ENCODE measurements at regions not wholly inside any gene's neighbourhood (a gene's known extent, or its start where the extent isn't known, plus 50 kb on each side); places are given as distances from the start of the nearest gene placed in this dataset.
"Not testable (repeated sequence)": the region's sequence is repeated elsewhere in the genome, so short reads cannot be mapped to it uniquely, and the experiment has no call there.

- H3K4me1 ChIP-seq (replicated peaks in 1 of 2), result peaks cover 48 to 52% of the 10 kb centered on the region in 2 donors
- H3K27ac ChIP-seq, result no peak overlapping the region
- WGBS, 10 experiments, result 0 to 100% methylated on average over 1 of the region's 4 CpGs; no CpG with 5 or more reads in 8 of the 10 experiments
- ATAC-seq (replicated peaks in 6 of 8), result no peak
- no peak overlapping the region for H3K4me3 ChIP-seq
- in situ Hi-C loops (cut with MboI; ENCODE audit: low pct_unique_long_range_greater_than_20kb in 2 of 9, low sequenced_read_pairs in 9 of 9, unreplicated experiment in 9 of 9), result no loop called here
Measured at GRCh38 chr6:21752054-21752811, 158.7 kb downstream of the SOX4 start.

GRCh38 chr6:21753241-21754108 lies 159.9 kb downstream of the SOX4 start:
- in situ Hi-C loops (cut with MboI; ENCODE audit: low pct_unique_long_range_greater_than_20kb in 2 of 9, low sequenced_read_pairs in 9 of 9, unreplicated experiment in 9 of 9), result no loop called here
- Histone ChIP-seq H3K27ac (no peak overlapping the region), H3K4me3 (no peak overlapping the region), H3K4me1 (replicated peaks in 1 of 2) (peaks cover 37 to 40% of the 10 kb centered on the region in 2 donors)
- WGBS, 10 experiments, result 40 to 87% (median 71%) methylated on average over 1 to 11 of the region's 11 CpGs
- peak in 5 of 8 experiments; percentile 17 to 68 (median 24) for ATAC-seq (replicated peaks in 6 of 8)

DNA sequence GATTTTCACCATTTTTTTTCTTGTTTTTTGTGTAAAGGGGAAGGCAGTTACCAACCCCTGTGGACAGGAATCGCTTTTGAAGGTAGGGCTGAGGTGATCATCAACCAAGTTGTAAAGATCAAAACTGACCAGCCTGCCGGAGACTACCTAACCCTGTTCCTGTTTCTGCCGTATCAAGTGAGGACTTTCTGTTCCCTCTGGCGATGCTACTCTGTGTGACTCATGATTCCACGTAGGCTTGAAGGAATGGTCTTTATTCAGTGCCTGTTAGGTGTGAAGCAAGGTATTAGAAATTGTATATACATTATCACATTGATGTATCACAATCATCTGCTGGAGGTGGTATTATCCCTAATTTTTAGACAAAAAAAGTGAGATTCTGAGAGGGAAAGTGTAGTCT lies 161.3 kb downstream of the SOX4 start:
- ATAC-seq (replicated peaks in 6 of 8), result peak in 1 of 8 experiments; percentile 64
- in situ Hi-C loops (cut with MboI; ENCODE audit: low pct_unique_long_range_greater_than_20kb in 2 of 9, low sequenced_read_pairs in 9 of 9, unreplicated experiment in 9 of 9), result no loop called here
- no peak overlapping the region for H3K4me3 ChIP-seq
- 61 to 100% (median 92%) methylated on average over 1 to 5 of the region's 5 CpGs; no CpG with 5 or more reads in 2 of the 10 experiments for WGBS, 10 experiments
- no peak overlapping the region for H3K27ac ChIP-seq
- H3K4me1 ChIP-seq (replicated peaks in 1 of 2), result peaks cover 26% of the 10 kb centered on the region in 2 donors

- no peak overlapping the region for H3K4me3 ChIP-seq
- ATAC-seq (replicated peaks in 6 of 8), result no peak
- 58 to 100% (median 89%) methylated on average over 1 to 4 of the region's 4 CpGs for WGBS, 10 experiments
- H3K27ac ChIP-seq, result no peak overlapping the region
- in situ Hi-C loops (cut with MboI; ENCODE audit: low pct_unique_long_range_greater_than_20kb in 2 of 9, low sequenced_read_pairs in 9 of 9, unreplicated experiment in 9 of 9), result no loop called here
- H3K4me1 ChIP-seq (replicated peaks in 1 of 2), result peaks cover 10 to 14% of the 10 kb centered on the region in 2 donors
Measured at GRCh38 chr6:21756487-21756886, 162.9 kb downstream of the SOX4 start.

GRCh38 chr6:21757392-21757791 lies 163.8 kb downstream of the SOX4 start:
- in situ Hi-C loops (cut with MboI; ENCODE audit: low pct_unique_long_range_greater_than_20kb in 2 of 9, low sequenced_read_pairs in 9 of 9, unreplicated experiment in 9 of 9); H3K27ac ChIP-seq; H3K4me3 ChIP-seq; H3K4me1 ChIP-seq (replicated peaks in 1 of 2); ATAC-seq (replicated peaks in 6 of 8): not testable (repeated sequence)
- 60 to 100% (median 90%) methylated on average over 1 to 8 of the region's 10 CpGs; no CpG with 5 or more reads in 3 of the 10 experiments for WGBS, 10 experiments

DNA sequence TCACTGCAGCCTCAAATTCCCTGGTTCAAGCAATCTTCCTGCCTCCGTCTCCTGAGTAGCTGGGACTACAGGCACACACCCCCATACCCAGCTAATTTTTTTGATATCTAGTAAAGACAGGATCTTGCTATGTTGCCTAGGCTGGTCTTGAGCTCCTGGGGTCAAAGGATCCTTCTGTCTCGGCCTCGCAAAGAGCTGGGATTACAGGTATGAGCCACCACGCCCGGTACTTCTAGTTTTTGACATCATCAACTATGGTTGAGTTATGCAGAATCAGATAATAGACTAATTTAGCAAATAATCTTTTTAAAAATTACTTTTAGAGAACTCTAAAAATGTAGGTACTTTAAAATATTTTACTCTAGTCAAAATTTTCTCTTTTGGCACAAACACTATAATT lies 166.2 kb downstream of the SOX4 start:
- ATAC-seq (replicated peaks in 6 of 8), result no peak

GRCh38 chr6:21761053-21761730 lies 167.6 kb downstream of the SOX4 start:
- 67 to 100% (median 85%) methylated on average over 2 to 3 of the region's 41 CpGs; no CpG with 5 or more reads in 6 of the 10 experiments for WGBS, 10 experiments
- ATAC-seq (replicated peaks in 6 of 8); in situ Hi-C loops (cut with MboI; ENCODE audit: low pct_unique_long_range_greater_than_20kb in 2 of 9, low sequenced_read_pairs in 9 of 9, unreplicated experiment in 9 of 9): not testable (repeated sequence)

More for the DNA sequence above, 166.2 kb downstream of the SOX4 start:
- Histone ChIP-seq H3K4me1 (replicated peaks in 1 of 2) (no peaks in the 10 kb centered on the region), H3K4me3 (no peak overlapping the region), H3K27ac (no peak overlapping the region)
- 91 to 100% (median 99%) methylated on average over 1 to 5 of the region's 5 CpGs; no CpG with 5 or more reads in 2 of the 10 experiments for WGBS, 10 experiments
- in situ Hi-C loops (cut with MboI; ENCODE audit: low pct_unique_long_range_greater_than_20kb in 2 of 9, low sequenced_read_pairs in 9 of 9, unreplicated experiment in 9 of 9), result no loop called here

DNA sequence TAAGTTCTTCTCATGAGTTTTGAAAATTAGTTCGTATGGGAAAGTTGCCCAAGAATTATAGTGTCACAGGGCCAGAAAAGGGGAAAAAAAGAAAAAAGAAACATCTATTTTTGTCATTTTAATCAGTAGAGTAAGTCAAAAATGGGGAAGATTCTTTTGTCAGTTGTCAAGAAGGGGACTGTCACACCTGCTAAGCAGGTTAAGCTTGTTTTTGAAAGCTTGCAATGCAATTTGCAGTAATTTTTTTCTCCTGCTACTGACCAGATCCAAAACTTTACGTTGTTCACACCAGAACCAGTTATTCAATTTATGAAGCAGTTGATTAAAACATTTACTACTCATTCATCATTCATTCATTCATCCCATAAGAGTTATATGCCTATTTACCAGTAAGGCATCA lies 171.4 kb downstream of the SOX4 start:
- Histone ChIP-seq H3K4me3 (no peak overlapping the region), H3K4me1 (replicated peaks in 1 of 2) (peaks cover 9% of the 10 kb centered on the region in 2 donors), H3K27ac (no peak overlapping the region)
- no peak for ATAC-seq (replicated peaks in 6 of 8)
- WGBS, 10 experiments, result 41 to 100% (median 89%) methylated on average over 1 to 2 of the region's 2 CpGs; no CpG with 5 or more reads in 2 of the 10 experiments
- in situ Hi-C loops (cut with MboI; ENCODE audit: low pct_unique_long_range_greater_than_20kb in 2 of 9, low sequenced_read_pairs in 9 of 9, unreplicated experiment in 9 of 9), result no loop called here

More at GRCh38 chr6:21761053-21761730, 167.6 kb downstream of the SOX4 start:
- H3K27ac ChIP-seq; H3K4me3 ChIP-seq; H3K4me1 ChIP-seq (replicated peaks in 1 of 2): not testable (repeated sequence)

DNA sequence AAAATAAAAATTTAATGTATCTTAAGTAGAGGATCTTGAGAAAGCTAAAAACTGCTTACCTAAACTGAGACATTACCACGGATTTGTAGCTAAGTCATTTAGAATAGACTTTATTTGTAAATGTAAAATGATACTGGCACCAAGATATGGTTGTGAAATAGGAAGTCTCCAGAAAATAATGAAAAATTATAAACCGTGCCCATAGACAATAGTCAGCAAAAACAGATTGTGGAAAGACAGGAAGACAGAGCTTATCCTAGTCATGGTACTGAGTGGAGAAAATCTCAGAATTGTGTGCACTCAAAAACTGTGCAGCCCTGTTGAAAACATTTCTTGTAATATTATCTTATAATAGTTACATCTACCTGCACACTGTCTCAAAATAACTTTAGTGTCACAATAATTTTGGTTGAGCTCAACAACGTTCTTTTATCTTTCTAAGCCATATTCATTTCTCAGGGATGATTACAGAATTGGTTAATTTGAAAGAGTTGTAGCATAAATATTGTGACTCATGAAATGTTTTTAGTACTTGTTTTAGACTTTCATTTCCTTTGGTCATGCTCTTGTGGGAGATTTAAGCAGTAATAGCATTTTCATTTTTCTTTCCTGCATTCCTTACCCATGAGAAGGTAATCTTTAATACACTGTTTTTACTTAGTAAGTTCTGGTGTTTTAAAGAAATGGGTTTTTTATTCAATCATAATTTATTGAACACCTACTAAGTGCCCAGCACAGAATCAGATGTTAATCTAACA lies 174.5 kb downstream of the SOX4 start:
- peaks cover 30 to 34% of the 10 kb centered on the region in 2 donors for H3K4me1 ChIP-seq (replicated peaks in 1 of 2)
- no peak for ATAC-seq (replicated peaks in 6 of 8)
- WGBS, 10 experiments, result 17 to 100% (median 85%) methylated on average over 3 of the region's 3 CpGs; no CpG with 5 or more reads in 1 of the 10 experiments
- no peak overlapping the region for H3K27ac ChIP-seq
- in situ Hi-C loops (cut with MboI; ENCODE audit: low pct_unique_long_range_greater_than_20kb in 2 of 9, low sequenced_read_pairs in 9 of 9, unreplicated experiment in 9 of 9), result no loop called here
- no peak overlapping the region for H3K4me3 ChIP-seq

DNA sequence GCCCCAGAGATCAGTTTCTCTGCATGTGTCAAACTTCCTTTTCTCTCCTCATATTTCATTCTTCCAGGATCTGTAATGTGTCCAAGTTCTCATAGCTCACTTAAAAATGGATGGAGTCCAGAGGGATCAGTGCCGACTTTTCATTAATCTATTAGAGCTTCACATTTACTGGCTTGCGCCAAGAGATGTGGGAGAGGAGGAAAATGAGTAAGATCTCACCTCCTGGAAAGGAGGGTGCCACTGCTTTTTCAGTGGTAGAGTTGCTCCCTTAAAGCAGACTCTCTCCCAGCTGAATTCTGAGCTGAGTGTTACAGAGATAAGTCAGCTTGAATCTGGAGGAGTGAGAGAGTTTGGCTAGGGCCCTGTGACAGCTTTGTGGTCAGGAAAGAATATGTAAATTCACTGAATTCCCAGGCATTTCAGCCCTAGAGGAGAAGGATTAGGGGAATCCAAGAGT lies 175.9 kb downstream of the SOX4 start:
- no peak overlapping the region for H3K27ac ChIP-seq
- 20 to 100% (median 55%) methylated on average over 1 to 2 of the region's 2 CpGs; no CpG with 5 or more reads in 4 of the 10 experiments for WGBS, 10 experiments
- peaks cover 42 to 46% of the 10 kb centered on the region in 2 donors for H3K4me1 ChIP-seq (replicated peaks in 1 of 2)
- peak; percentile 27 to 98 (median 69) for ATAC-seq (replicated peaks in 6 of 8)
- in situ Hi-C loops (cut with MboI; ENCODE audit: low pct_unique_long_range_greater_than_20kb in 2 of 9, low sequenced_read_pairs in 9 of 9, unreplicated experiment in 9 of 9), result no loop called here
- no peak overlapping the region for H3K4me3 ChIP-seq

- Histone ChIP-seq H3K4me1 (replicated peaks in 1 of 2) (peaks cover 42 to 46% of the 10 kb centered on the region in 2 donors), H3K27ac (no peak overlapping the region), H3K4me3 (no peak overlapping the region)
- in situ Hi-C loops (cut with MboI; ENCODE audit: low pct_unique_long_range_greater_than_20kb in 2 of 9, low sequenced_read_pairs in 9 of 9, unreplicated experiment in 9 of 9), result no loop called here
- peak in 2 of 8 experiments; percentile 20 to 49 for ATAC-seq (replicated peaks in 6 of 8)
Measured at GRCh38 chr6:21769968-21770367, 176.4 kb downstream of the SOX4 start.

GRCh38 chr6:21771626-21772320 lies 178.2 kb downstream of the SOX4 start:
- peak overlapping the region in 1 of 2 donors; percentile 65 for H3K27ac ChIP-seq
- ATAC-seq (replicated peaks in 6 of 8), result no peak
- H3K4me3 ChIP-seq, result no peak overlapping the region
- H3K4me1 ChIP-seq (replicated peaks in 1 of 2), result peaks cover 42 to 46% of the 10 kb centered on the region in 2 donors
- in situ Hi-C loops (cut with MboI; ENCODE audit: low pct_unique_long_range_greater_than_20kb in 2 of 9, low sequenced_read_pairs in 9 of 9, unreplicated experiment in 9 of 9), result no loop called here
- 23 to 100% (median 55%) methylated on average over 1 to 4 of the region's 4 CpGs; no CpG with 5 or more reads in 2 of the 10 experiments for WGBS, 10 experiments
